ENCODE measurements at regions not wholly inside any gene's neighbourhood (a gene's known extent, or its start where the extent isn't known, plus 50 kb on each side); places are given as distances from the start of the nearest gene placed in this dataset.

GRCh38 chr3:26205475-26205874 is 415.6 kb downstream of the OXSM start:
- TF ChIP-seq CTCF (IDR thresholded peaks at IDR 0.05; ENCODE audit: insufficient read depth, low read depth, low read length) (no peak), EZH2 (IDR thresholded peaks at IDR 0.05; ENCODE audit: insufficient read depth, low read length) (no peak)

Data from astrocyte (in vitro differentiated cells and primary cell).